ENCODE measurements at regions not wholly inside any gene's neighbourhood (a gene's known extent, or its start where the extent isn't known, plus 50 kb on each side); places are given as distances from the start of the nearest gene placed in this dataset.

DNA sequence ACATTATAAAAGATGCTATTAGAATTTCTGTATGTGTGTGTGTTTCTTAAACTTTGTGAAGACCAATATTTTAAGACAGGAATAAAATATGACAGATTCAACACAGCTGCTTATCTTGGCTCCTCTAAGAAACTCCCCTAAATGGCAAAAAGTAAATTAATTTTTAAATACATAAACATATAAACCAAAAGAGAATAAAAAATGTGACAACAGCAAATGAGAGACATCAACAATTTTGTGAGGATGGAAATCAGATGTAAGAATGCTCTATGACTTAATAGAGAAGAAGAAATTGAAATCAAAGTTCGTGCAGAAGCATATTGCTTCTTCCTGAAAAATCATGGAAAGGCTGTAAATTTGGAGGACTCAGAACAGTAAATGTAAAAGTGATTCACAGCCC lies 1083.8 kb downstream of the FLRT2 start:
- TF ChIP-seq, protein P1, sequence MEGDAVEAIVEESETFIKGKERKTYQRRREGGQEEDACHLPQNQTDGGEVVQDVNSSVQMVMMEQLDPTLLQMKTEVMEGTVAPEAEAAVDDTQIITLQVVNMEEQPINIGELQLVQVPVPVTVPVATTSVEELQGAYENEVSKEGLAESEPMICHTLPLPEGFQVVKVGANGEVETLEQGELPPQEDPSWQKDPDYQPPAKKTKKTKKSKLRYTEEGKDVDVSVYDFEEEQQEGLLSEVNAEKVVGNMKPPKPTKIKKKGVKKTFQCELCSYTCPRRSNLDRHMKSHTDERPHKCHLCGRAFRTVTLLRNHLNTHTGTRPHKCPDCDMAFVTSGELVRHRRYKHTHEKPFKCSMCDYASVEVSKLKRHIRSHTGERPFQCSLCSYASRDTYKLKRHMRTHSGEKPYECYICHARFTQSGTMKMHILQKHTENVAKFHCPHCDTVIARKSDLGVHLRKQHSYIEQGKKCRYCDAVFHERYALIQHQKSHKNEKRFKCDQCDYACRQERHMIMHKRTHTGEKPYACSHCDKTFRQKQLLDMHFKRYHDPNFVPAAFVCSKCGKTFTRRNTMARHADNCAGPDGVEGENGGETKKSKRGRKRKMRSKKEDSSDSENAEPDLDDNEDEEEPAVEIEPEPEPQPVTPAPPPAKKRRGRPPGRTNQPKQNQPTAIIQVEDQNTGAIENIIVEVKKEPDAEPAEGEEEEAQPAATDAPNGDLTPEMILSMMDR (IDR thresholded peaks at IDR 0.05): no peak
- no peak for TF ChIP-seq POLR2A (IDR thresholded peaks at IDR 0.05)

Measured in thyroid gland (tissue), 4 donors.